GM12878 (cell line): ENCODE measurements at regions not wholly inside any gene's neighbourhood (a gene's known extent, or its start where the extent isn't known, plus 50 kb on each side); places are given as distances from the start of the nearest gene placed in this dataset.

Experiments used
- ATAC-seq: fragments of 200-7000 bp; cut with Tn5 transposase; 3 replicates; pipeline ENCODE4 v1.9.1; 2020; ENCODE audit warnings: mild to moderate bottlenecking, moderate library complexity
- BruUV-seq: library from RNA; stranded (reverse); fragments of 400-500 nt; replicated peaks from 2 replicates; lab custom pipeline; 2021; lab: Mats Ljungman, UMichigan
- CTCF ChIA-PET: fragments of 300-600 bp; sonication (Branson Sonifier 250); formaldehyde crosslinking; extraction: SDS; loops from one replicate; lab custom pipeline; 2021; ENCODE audit warnings: inconsistent platforms; lab: Yijun Ruan, JAX
- POLR2A ChIA-PET: fragments of 350-600 bp; formaldehyde crosslinking; extraction: SDS; loops from one replicate; lab custom pipeline; 2021; ENCODE audit warnings: inconsistent platforms; lab: Charles Lee
- RAD21 ChIA-PET: fragments of 300-600 bp; sonication (Branson Sonifier 250); formaldehyde crosslinking; loops from one replicate; lab custom pipeline; 2023; ENCODE audit warnings: antibody characterized with exemption; ENCODE audit not compliant: unreplicated experiment; lab: Charles Lee
- SMC1A ChIA-PET: fragments of 300-600 bp; sonication (Branson Sonifier 250); formaldehyde crosslinking; loops from one replicate; lab custom pipeline; 2023; ENCODE audit not compliant: unreplicated experiment, uncharacterized antibody; lab: Charles Lee
- DNase-seq: peaks from one replicate; pipeline ENCODE4 v3.0.0-alpha.2; 2011; ENCODE audit warnings: low read depth, low spot score
- FAIRE-seq: peaks from 3 replicates; lab custom pipeline; 2011; peaks lifted over from hg19 to GRCh38; lab: Jason Lieb, UNC
- H2AFZ ChIP-seq: 2 replicates; pipeline ENCODE4 v1.6.0; 2011; ENCODE audit warnings: low read depth, low read length, control low read depth; ENCODE audit not compliant: control insufficient read depth
- H3K27ac ChIP-seq: 2 replicates; pipeline ENCODE4 v1.5.1; 2011; ENCODE audit warnings: control low read depth; ENCODE audit not compliant: control insufficient read depth, insufficient read depth
- H3K27me3 ChIP-seq, 2 experiments: replicated peaks in 1 of 2; 2 replicates each; pipeline versions ENCODE4 v1.6.0 to v1.6.1; 2011; ENCODE audit warnings: low read length in 1 of 2; ENCODE audit not compliant: control insufficient read depth in 2 of 2, insufficient read depth in 2 of 2
- H3K36me3 ChIP-seq, 2 experiments: 2 replicates each; pipeline ENCODE4 v1.5.1; 2011; ENCODE audit warnings: low read length in 1 of 2; ENCODE audit not compliant: control insufficient read depth in 2 of 2, insufficient read depth in 2 of 2
- H3K4me1 ChIP-seq: 2 replicates; pipeline ENCODE4 v1.6.1; 2011; ENCODE audit warnings: mild to moderate bottlenecking, low read length, moderate library complexity, mixed read lengths; ENCODE audit not compliant: control insufficient read depth, insufficient read depth
- H3K4me2 ChIP-seq: 2 replicates; pipeline ENCODE4 v1.6.0; 2011; ENCODE audit warnings: control low read depth; ENCODE audit not compliant: control insufficient read depth, insufficient read depth
- H3K4me3 ChIP-seq: fragments of 200-600 bp; sonication (generic); 2 replicates; pipeline ENCODE4 v1.5.1; 2016
- H3K79me2 ChIP-seq: 2 replicates; pipeline ENCODE4 v1.6.0; 2011; ENCODE audit warnings: low read length; ENCODE audit not compliant: control insufficient read depth, insufficient read depth
- H3K9ac ChIP-seq: 2 replicates; pipeline ENCODE4 v1.8.0; 2011; ENCODE audit warnings: low read length, control low read depth, mixed read lengths; ENCODE audit not compliant: control insufficient read depth, insufficient read depth
- H3K9me3 ChIP-seq: replicated peaks from 3 replicates; pipeline ENCODE4 v1.5.1; 2011; ENCODE audit warnings: mild to moderate bottlenecking, low read length; ENCODE audit not compliant: control insufficient read depth, insufficient read depth
- H4K20me1 ChIP-seq: 2 replicates; pipeline ENCODE4 v1.6.0; 2011; ENCODE audit not compliant: control insufficient read depth, insufficient read depth
- CBX3 ChIP-seq: fragments of 200-600 bp; sonication (generic); IDR thresholded peaks from 2 replicates; pipeline ENCODE4 v1.6.1; 2016; ENCODE audit warnings: low read depth, borderline replicate concordance
- CBX5 ChIP-seq: sonication (generic); IDR thresholded peaks from 2 replicates; pipeline ENCODE4 v1.6.1; 2016; ENCODE audit warnings: low read depth, moderate library complexity, mild to moderate bottlenecking, inconsistent platforms
- CUX1 ChIP-seq: IDR thresholded peaks from 2 replicates; pipeline ENCODE4 v1.6.1; 2012; ENCODE audit warnings: improper control_type of control experiment, low read depth, low read length; ENCODE audit not compliant: insufficient replicate concordance
- GATAD2B ChIP-seq: fragments of 450-650 bp; conservative IDR thresholded peaks from 2 replicates; pipeline ENCODE4 v1.6.1; 2017; ENCODE audit warnings: low read depth, mild to moderate bottlenecking, moderate library complexity
- MEF2B ChIP-seq: fragments of 450-650 bp; IDR thresholded peaks from 2 replicates; pipeline ENCODE4 v1.6.1; 2018; ENCODE audit warnings: mild to moderate bottlenecking, moderate library complexity; ENCODE audit not compliant: partially characterized antibody, poor library complexity, severe bottlenecking
- NFYB ChIP-seq: IDR thresholded peaks from 2 replicates; pipeline ENCODE4 v1.6.1; 2011; ENCODE audit warnings: low read depth, mild to moderate bottlenecking, low read length, improper control_type of control experiment, moderate library complexity; ENCODE audit not compliant: insufficient read depth
- RBBP5 ChIP-seq: fragments of 200-600 bp; sonication (generic); conservative IDR thresholded peaks from 2 replicates; pipeline ENCODE4 v1.6.1; 2016
- RELA ChIP-seq: fragments of 450-650 bp; IDR thresholded peaks from 2 replicates; pipeline ENCODE4 v1.8.0; 2014; ENCODE audit warnings: borderline replicate concordance; ENCODE audit not compliant: partially characterized antibody
- TAF1 ChIP-seq: IDR thresholded peaks from 2 replicates; pipeline ENCODE4 v1.6.1; 2011; ENCODE audit warnings: mild to moderate bottlenecking, low read depth, low read length, borderline replicate concordance
- WGBS: methylation state at CpG from one replicate; pipeline ENCODE4 v1.1.6; 2016; ENCODE audit warnings: low lambda C conversion rate; ENCODE audit not compliant: insufficient replicate concordance, insufficient coverage; ENCODE audit errors: missing lambda C conversion rate; 5-methylcytosine and 5-hydroxymethylcytosine counted together
- in situ Hi-C: fragments of 300-500 bp; cut with MboI; formaldehyde crosslinking; loops from 9 replicates; pipeline ENCODE4 v1.14.3; 2018; ENCODE audit warnings: mixed read lengths
- intact Hi-C: fragments of 100-400 bp; cut with micrococcal nuclease; formaldehyde crosslinking; loops from one replicate; pipeline ENCODE4 v1.14.2; 2022; ENCODE audit not compliant: unreplicated experiment
- TF ChIP-seq, protein P1 (sequence below): fragments of 450-650 bp; IDR thresholded peaks from 2 replicates; pipeline ENCODE4 v1.6.1; 2016; ENCODE audit warnings: mild to moderate bottlenecking

DNA sequence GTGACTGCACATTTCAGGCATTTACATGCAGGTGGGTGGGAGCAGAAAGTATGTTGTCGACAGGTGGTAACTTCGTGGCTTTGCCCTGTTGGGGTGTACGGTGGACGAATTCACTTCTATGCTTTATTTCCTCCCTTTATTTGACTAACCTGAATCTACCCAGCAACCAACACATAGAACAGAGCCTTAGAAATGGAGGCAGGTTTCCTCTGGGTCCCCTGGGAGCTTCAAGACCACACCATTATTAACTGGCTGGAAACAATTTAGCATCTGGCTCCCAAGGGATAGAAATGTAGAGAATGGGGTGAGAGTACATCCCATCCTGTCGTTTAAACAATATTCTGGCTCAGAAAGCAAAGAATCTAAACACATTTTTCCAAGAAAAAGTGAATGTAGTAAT is 244.4 kb downstream of the DLEU7 start:
- no peaks in the 10 kb centered on the region for H3K36me3 ChIP-seq
- H3K4me3 ChIP-seq, result no peak overlapping the region
- intact Hi-C loops (loop anchor here (2.0 to 5.0 kb wide), 3 partner anchors 203 to 517 kb away; no protein-coding TSS in a partner anchor), in situ Hi-C loops (loop anchor here (10.0 kb wide), 1 partner anchor 316 kb away; no protein-coding TSS in a partner anchor)
- DNase-seq (no peak), FAIRE-seq (no peak), ATAC-seq (no peak)
- H3K4me1 ChIP-seq, result peaks cover 31% of the 10 kb centered on the region
- no peaks in the 10 kb centered on the region for H3K79me2 ChIP-seq
- H3K27ac ChIP-seq, result no peak overlapping the region
- no peak overlapping the region for H3K4me2 ChIP-seq
- ChIA-PET POLR2A (no interaction called here), RAD21 (interaction anchor here (0.6 to 1.9 kb wide), 7 partner anchors 37 to 602 kb away, joined by 3 to 11 read pairs (median 5); no protein-coding TSS in a partner anchor), SMC1A (interaction anchor here (0.7 to 2.3 kb wide), 8 partner anchors 9 to 393 kb away, joined by 3 to 12 read pairs (median 4); no protein-coding TSS in a partner anchor), CTCF (interaction anchor here (1.7 to 4.3 kb wide), 3 partner anchors 9 to 202 kb away, joined by 4 to 19 read pairs (median 10); no protein-coding TSS in a partner anchor)
- H3K9ac ChIP-seq, result no peak overlapping the region
- H3K27me3 ChIP-seq, result no peaks in the 10 kb centered on the region
- H4K20me1 ChIP-seq, result no peaks in the 10 kb centered on the region
- no peak overlapping the region for H2AFZ ChIP-seq
- H3K9me3 ChIP-seq, result no peaks in the 10 kb centered on the region
- BruUV-seq, result no TSS peak
- 3% methylated on average over 5 of the region's 5 CpGs for WGBS
- TF ChIP-seq NFYB (no peak), RELA (no peak), MEF2B (peak; percentile 43), CBX3 (no peak), RBBP5 (no peak)

- intact Hi-C loops (loop anchor here (2.0 to 5.0 kb wide), 3 partner anchors 202 to 518 kb away; no protein-coding TSS in a partner anchor), in situ Hi-C loops (loop anchor here (10.0 kb wide), 1 partner anchor 315 kb away; no protein-coding TSS in a partner anchor)
- H4K20me1 ChIP-seq, result no peaks in the 10 kb centered on the region
- H3K4me3 ChIP-seq, result no peak overlapping the region
- POLR2A ChIA-PET, result no interaction called here
- H3K27me3 ChIP-seq, result no peaks in the 10 kb centered on the region
- no peaks in the 10 kb centered on the region for H3K36me3 ChIP-seq
- no peak overlapping the region for H3K9ac ChIP-seq
- H3K4me2 ChIP-seq, result no peak overlapping the region
- no peak for FAIRE-seq
- H3K27ac ChIP-seq, result no peak overlapping the region
- WGBS, result 3% methylated on average over 2 of the region's 2 CpGs
- H3K4me1 ChIP-seq, result peaks cover 26% of the 10 kb centered on the region
- no peaks in the 10 kb centered on the region for H3K79me2 ChIP-seq
- ATAC-seq, result no peak
- SMC1A ChIA-PET, result interaction anchor here (1.1 to 2.3 kb wide), 3 partner anchors 36 to 201 kb away, joined by 4 to 12 read pairs (median 6); no protein-coding TSS in a partner anchor
- BruUV-seq, result no TSS peak
- no peak overlapping the region for H2AFZ ChIP-seq
- DNase-seq, result no peak
- CTCF ChIA-PET, result no interaction called here
- H3K9me3 ChIP-seq, result no peaks in the 10 kb centered on the region
- RAD21 ChIA-PET, result interaction anchor here (0.6 kb wide), 1 partner anchor 182 kb away, joined by 3 read pairs; no protein-coding TSS in a partner anchor
- TF ChIP-seq, protein P1, sequence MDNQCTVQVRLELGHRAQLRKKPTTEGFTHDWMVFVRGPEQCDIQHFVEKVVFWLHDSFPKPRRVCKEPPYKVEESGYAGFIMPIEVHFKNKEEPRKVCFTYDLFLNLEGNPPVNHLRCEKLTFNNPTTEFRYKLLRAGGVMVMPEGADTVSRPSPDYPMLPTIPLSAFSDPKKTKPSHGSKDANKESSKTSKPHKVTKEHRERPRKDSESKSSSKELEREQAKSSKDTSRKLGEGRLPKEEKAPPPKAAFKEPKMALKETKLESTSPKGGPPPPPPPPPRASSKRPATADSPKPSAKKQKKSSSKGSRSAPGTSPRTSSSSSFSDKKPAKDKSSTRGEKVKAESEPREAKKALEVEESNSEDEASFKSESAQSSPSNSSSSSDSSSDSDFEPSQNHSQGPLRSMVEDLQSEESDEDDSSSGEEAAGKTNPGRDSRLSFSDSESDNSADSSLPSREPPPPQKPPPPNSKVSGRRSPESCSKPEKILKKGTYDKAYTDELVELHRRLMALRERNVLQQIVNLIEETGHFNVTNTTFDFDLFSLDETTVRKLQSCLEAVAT, result no peak
- TF ChIP-seq GATAD2B (no peak), CUX1 (no peak), TAF1 (no peak), CBX5 (no peak)
These were observed 243.6 kb downstream of the DLEU7 start for GRCh38 chr13:50599927-50600326.
